SU-DHL-6 (cell line): ENCODE measurements at regions not wholly inside any gene's neighbourhood (a gene's known extent, or its start where the extent isn't known, plus 50 kb on each side); places are given as distances from the start of the nearest gene placed in this dataset.

ENCODE experiments used
- H2AFZ ChIP-seq: fragments of 200-600 bp; sonication (generic); 2 replicates; pipeline ENCODE4 v1.6.1; 2014; ENCODE audit warnings: low read depth, mild to moderate bottlenecking, moderate library complexity, mixed read lengths, antibody characterized with exemption, low read length; ENCODE audit not compliant: severe bottlenecking
- H3F3A ChIP-seq: fragments of 200-600 bp; shearing (Covaris generic); 2 replicates; pipeline ENCODE4 v1.6.0; 2016; ENCODE audit warnings: antibody characterized with exemption, mild to moderate bottlenecking; ENCODE audit not compliant: insufficient read depth
- H3K27ac ChIP-seq: fragments of 200-600 bp; sonication (generic); 2 replicates; pipeline ENCODE4 v1.5.1; 2016; ENCODE audit warnings: low read depth, mild to moderate bottlenecking, low read length, moderate library complexity, mixed read lengths
- H3K27me3 ChIP-seq: fragments of 200-600 bp; sonication (generic), shearing (Covaris generic); 2 replicates; pipeline ENCODE4 v1.6.0; 2014; ENCODE audit warnings: mild to moderate bottlenecking, low read length
- H3K36me3 ChIP-seq: fragments of 200-600 bp; sonication (generic); 2 replicates; pipeline ENCODE4 v1.6.1; 2014; ENCODE audit warnings: mild to moderate bottlenecking, low read length, mixed read lengths
- H3K4me2 ChIP-seq: fragments of 300-600, 200-600 bp; shearing (Covaris generic), sonication (generic); 2 replicates; pipeline ENCODE4 v1.6.0; 2014; ENCODE audit warnings: low read length, low read depth, mild to moderate bottlenecking; ENCODE audit not compliant: poor library complexity, severe bottlenecking
- H3K4me3 ChIP-seq: fragments of 200-600 bp; sonication (generic); 2 replicates; pipeline ENCODE4 v1.5.1; 2014; ENCODE audit warnings: antibody characterized with exemption, low read length, mild to moderate bottlenecking, mixed read lengths; ENCODE audit not compliant: insufficient read depth, poor library complexity, severe bottlenecking
- H3K79me2 ChIP-seq: fragments of 200-600 bp; sonication (generic); 2 replicates; pipeline ENCODE4 v1.6.1; 2014; ENCODE audit warnings: mild to moderate bottlenecking, low read length, moderate library complexity; ENCODE audit not compliant: insufficient read depth
- H3K9ac ChIP-seq: fragments of 200-600 bp; sonication (generic); 2 replicates; pipeline ENCODE4 v1.7.0; 2014; ENCODE audit warnings: mild to moderate bottlenecking, low read length
- H3K9me2 ChIP-seq: fragments of 200-600 bp; sonication (generic); replicated peaks from 2 replicates; pipeline ENCODE4 v1.6.1; 2014; ENCODE audit warnings: low read length; ENCODE audit not compliant: insufficient read depth
- H3K9me3 ChIP-seq: fragments of 200-600 bp; sonication (generic); 2 replicates; pipeline ENCODE4 v1.6.1; 2014; ENCODE audit warnings: low read length, mixed read lengths; ENCODE audit not compliant: insufficient read depth
- H4K20me1 ChIP-seq: fragments of 200-600 bp; sonication (generic); 2 replicates; pipeline ENCODE4 v1.6.1; 2014; ENCODE audit warnings: low read depth, mild to moderate bottlenecking, antibody characterized with exemption, low read length, moderate library complexity, mixed read lengths
- EZH2phosphoT487 ChIP-seq: fragments of 200-600 bp; sonication (generic), shearing (Covaris generic); conservative IDR thresholded peaks from 2 replicates; pipeline ENCODE4 v1.6.1; 2018; ENCODE audit warnings: mild to moderate bottlenecking, antibody characterized with exemption, low read length, moderate library complexity, mixed read lengths
- TF ChIP-seq, protein P1 (sequence below): fragments of 200-600 bp; sonication (generic); IDR thresholded peaks from one replicate; pipeline ENCODE4 v1.5.1; 2017; ENCODE audit warnings: antibody characterized with exemption, mild to moderate bottlenecking, low read length, moderate library complexity; ENCODE audit not compliant: insufficient read depth, poor library complexity, severe bottlenecking

DNA sequence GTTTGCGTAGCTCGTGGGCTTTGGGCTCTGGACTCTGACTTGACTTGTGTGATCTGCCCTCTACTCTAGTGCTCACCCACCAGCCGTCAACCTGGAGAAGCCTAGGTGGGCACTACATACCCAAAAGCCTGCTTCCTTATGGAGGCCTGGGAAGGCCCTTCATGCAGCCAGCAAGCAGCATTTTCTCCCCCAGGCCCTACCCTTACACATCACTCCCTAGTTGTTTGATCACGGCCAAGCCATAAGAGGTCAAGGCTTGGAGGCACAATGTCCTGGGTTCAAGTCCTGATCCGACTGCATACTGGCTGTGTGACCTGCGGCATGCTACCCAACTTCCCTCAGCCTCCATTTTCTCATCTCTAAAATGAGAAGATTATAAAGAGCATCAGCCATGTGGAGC is 151.3 kb upstream of the EGFLAM start:
- no peaks in the 10 kb centered on the region for H3K79me2 ChIP-seq
- no peak overlapping the region for H3K27ac ChIP-seq
- H4K20me1 ChIP-seq, result no peaks in the 10 kb centered on the region
- TF ChIP-seq, protein P1, sequence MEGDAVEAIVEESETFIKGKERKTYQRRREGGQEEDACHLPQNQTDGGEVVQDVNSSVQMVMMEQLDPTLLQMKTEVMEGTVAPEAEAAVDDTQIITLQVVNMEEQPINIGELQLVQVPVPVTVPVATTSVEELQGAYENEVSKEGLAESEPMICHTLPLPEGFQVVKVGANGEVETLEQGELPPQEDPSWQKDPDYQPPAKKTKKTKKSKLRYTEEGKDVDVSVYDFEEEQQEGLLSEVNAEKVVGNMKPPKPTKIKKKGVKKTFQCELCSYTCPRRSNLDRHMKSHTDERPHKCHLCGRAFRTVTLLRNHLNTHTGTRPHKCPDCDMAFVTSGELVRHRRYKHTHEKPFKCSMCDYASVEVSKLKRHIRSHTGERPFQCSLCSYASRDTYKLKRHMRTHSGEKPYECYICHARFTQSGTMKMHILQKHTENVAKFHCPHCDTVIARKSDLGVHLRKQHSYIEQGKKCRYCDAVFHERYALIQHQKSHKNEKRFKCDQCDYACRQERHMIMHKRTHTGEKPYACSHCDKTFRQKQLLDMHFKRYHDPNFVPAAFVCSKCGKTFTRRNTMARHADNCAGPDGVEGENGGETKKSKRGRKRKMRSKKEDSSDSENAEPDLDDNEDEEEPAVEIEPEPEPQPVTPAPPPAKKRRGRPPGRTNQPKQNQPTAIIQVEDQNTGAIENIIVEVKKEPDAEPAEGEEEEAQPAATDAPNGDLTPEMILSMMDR, result no peak
- TF ChIP-seq EZH2phosphoT487, result no peak
- H3K36me3 ChIP-seq, result no peaks in the 10 kb centered on the region
- no peaks in the 10 kb centered on the region for H3K27me3 ChIP-seq
- H3K9ac ChIP-seq, result no peak overlapping the region
- H3F3A ChIP-seq, result no peaks in the 10 kb centered on the region
- H3K4me2 ChIP-seq, result no peak overlapping the region
- H2AFZ ChIP-seq, result no peak overlapping the region
- no peak overlapping the region for H3K4me3 ChIP-seq
- no peaks in the 10 kb centered on the region for H3K9me2 ChIP-seq
- no peaks in the 10 kb centered on the region for H3K9me3 ChIP-seq

DNA sequence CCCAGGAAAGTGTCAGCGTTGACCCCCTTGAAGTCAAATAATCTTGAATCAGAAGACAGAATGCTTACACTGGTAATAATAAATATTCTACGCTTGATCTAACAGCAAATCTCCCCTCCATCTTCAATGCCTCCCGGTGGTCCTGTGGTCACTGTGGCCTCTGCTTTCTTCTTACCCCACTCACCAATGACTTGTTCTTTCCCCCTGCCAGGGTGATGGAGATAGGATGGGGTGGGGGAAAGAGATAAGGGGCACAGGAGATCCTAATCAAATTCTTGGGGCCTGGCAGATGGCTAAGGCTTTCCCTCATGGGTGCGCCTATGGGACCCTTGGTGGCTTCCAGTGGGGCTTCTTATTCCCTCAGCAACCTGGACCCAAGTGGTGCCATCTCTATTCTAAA is 152.6 kb upstream of the EGFLAM start:
- no peaks in the 10 kb centered on the region for H3K79me2 ChIP-seq
- no peaks in the 10 kb centered on the region for H3K36me3 ChIP-seq
- H3K9me2 ChIP-seq, result no peaks in the 10 kb centered on the region
- H3F3A ChIP-seq, result no peaks in the 10 kb centered on the region
- no peaks in the 10 kb centered on the region for H4K20me1 ChIP-seq
- no peaks in the 10 kb centered on the region for H3K27me3 ChIP-seq
- H3K9ac ChIP-seq, result no peak overlapping the region
- no peak overlapping the region for H3K4me2 ChIP-seq
- no peak overlapping the region for H3K27ac ChIP-seq
- H3K4me3 ChIP-seq, result no peak overlapping the region
- no peaks in the 10 kb centered on the region for H3K9me3 ChIP-seq
- no peak overlapping the region for H2AFZ ChIP-seq
- TF ChIP-seq, protein P1, result no peak
- no peak for TF ChIP-seq EZH2phosphoT487

DNA sequence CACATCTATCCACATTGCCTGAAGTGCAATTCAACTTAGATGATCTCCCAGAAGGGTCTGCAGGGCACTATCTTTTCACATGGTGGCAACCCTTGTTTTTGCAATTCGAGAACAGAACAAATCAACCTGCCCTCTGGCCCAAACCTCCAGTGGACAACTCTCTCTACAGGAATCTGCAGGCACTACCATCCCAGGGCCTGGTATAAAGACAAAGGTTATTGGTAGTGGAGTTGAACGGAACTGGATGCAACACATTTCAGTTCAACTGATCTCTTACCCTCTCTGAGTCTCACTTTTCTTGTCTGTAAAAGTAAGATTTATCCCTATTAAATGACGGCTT is 153.2 kb upstream of the EGFLAM start:
- Histone ChIP-seq H3F3A (no peaks in the 10 kb centered on the region), H3K4me3 (no peak overlapping the region), H3K9me2 (no peaks in the 10 kb centered on the region), H3K27me3 (no peaks in the 10 kb centered on the region), H4K20me1 (no peaks in the 10 kb centered on the region), H3K79me2 (no peaks in the 10 kb centered on the region), H3K9me3 (no peaks in the 10 kb centered on the region), H3K9ac (no peak overlapping the region), H3K4me2 (no peak overlapping the region), H3K27ac (no peak overlapping the region), H2AFZ (no peak overlapping the region), H3K36me3 (no peaks in the 10 kb centered on the region)
- no peak for TF ChIP-seq EZH2phosphoT487
- TF ChIP-seq, protein P1, result no peak
